OCI-LY3 (cell line): ENCODE measurements at regions not wholly inside any gene's neighbourhood (a gene's known extent, or its start where the extent isn't known, plus 50 kb on each side); places are given as distances from the start of the nearest gene placed in this dataset.
"Not testable (repeated sequence)": the region's sequence is repeated elsewhere in the genome, so short reads cannot be mapped to it uniquely, and the experiment has no call there.

Experiments used
- CTCF ChIP-seq: fragments of 200-600, 300-600 bp; sonication (generic); IDR thresholded peaks from 2 replicates; pipeline ENCODE4 v1.5.1; 2014; ENCODE audit warnings: antibody characterized with exemption, low read length, low read depth
- EZH2phosphoT487 ChIP-seq: fragments of 200-600 bp; shearing (Covaris generic); IDR thresholded peaks from 2 replicates; pipeline ENCODE4 v1.6.1; 2018; ENCODE audit warnings: antibody characterized with exemption, mixed run types, low read depth

GRCh38 chr15:20430495-20430894 is 111.1 kb downstream of the GOLGA6L6 start:
- not testable (repeated sequence) for TF ChIP-seq CTCF, EZH2phosphoT487
